H1 (cell line): ENCODE measurements at regions not wholly inside any gene's neighbourhood (a gene's known extent, or its start where the extent isn't known, plus 50 kb on each side); places are given as distances from the start of the nearest gene placed in this dataset.

ENCODE experiments used
- ATF2 ChIP-seq: IDR thresholded peaks from 2 replicates; pipeline ENCODE4 v1.6.1; 2012; ENCODE audit warnings: low read length, inconsistent platforms
- ATF3 ChIP-seq: IDR thresholded peaks from 2 replicates; pipeline ENCODE4 v1.6.1; 2011; ENCODE audit warnings: low read depth, mild to moderate bottlenecking, low read length; ENCODE audit not compliant: insufficient read depth
- CHD7 ChIP-seq: fragments of 300-600 bp; sonication (generic); IDR thresholded peaks from 2 replicates; pipeline ENCODE4 v1.7.1; 2012; ENCODE audit warnings: low read length, moderate library complexity, mild to moderate bottlenecking, inconsistent platforms; ENCODE audit not compliant: insufficient replicate concordance
- CTBP2 ChIP-seq: IDR thresholded peaks from 2 replicates; pipeline ENCODE4 v1.7.0; 2011; ENCODE audit warnings: borderline replicate concordance, mild to moderate bottlenecking, moderate library complexity, mixed read lengths, low read length; ENCODE audit not compliant: insufficient read depth, insufficient read length
- KDM4A ChIP-seq: IDR thresholded peaks from one replicate; pipeline ENCODE4 v1.7.1; 2012; ENCODE audit warnings: low read depth, mild to moderate bottlenecking, moderate library complexity, low read length, inconsistent platforms; ENCODE audit not compliant: severe bottlenecking
- RBBP5 ChIP-seq: IDR thresholded peaks from 2 replicates; pipeline ENCODE4 v1.7.1; 2012; ENCODE audit warnings: low read depth, mild to moderate bottlenecking, inconsistent platforms, low read length, moderate library complexity, borderline replicate concordance
- RFX5 ChIP-seq: IDR thresholded peaks from 2 replicates; pipeline ENCODE4 v1.6.1; 2011; ENCODE audit warnings: low read depth, low read length, improper control_type of control experiment, borderline replicate concordance
- SP4 ChIP-seq: IDR thresholded peaks from 2 replicates; pipeline ENCODE4 v1.6.1; 2012; ENCODE audit warnings: low read length, inconsistent platforms

- TF ChIP-seq ATF2 (no peak), RBBP5 (no peak), CHD7 (no peak), ATF3 (no peak), KDM4A (no peak), RFX5 (no peak), SP4 (no peak), CTBP2 (no peak)
These were observed 122.7 kb upstream of the RASEF start (continued) for GRCh38 chr9:83185488-83186154.
